K562 (cell line): ENCODE measurements at regions not wholly inside any gene's neighbourhood (a gene's known extent, or its start where the extent isn't known, plus 50 kb on each side); places are given as distances from the start of the nearest gene placed in this dataset.

Experiments
- ATAC-seq: fragments of 200-7000 bp; cut with Tn5 transposase; 3 replicates; pipeline ENCODE4 v1.9.1; 2020; ENCODE audit warnings: moderate library complexity
- BruUV-seq: library from RNA; stranded (reverse); fragments of 400-500 nt; replicated peaks from 2 replicates; lab custom pipeline; 2021; lab: Mats Ljungman, UMichigan
- CTCF ChIA-PET: fragments of 300-600 bp; formaldehyde crosslinking; extraction: SDS; loops from one replicate; lab custom pipeline; 2021; ENCODE audit warnings: low intra/inter-chr PET ratio; lab: Yijun Ruan, JAX
- POLR2A ChIA-PET: fragments of 300-600, 350-650 bp; sonication (Branson Sonifier 250); formaldehyde crosslinking; extraction: SDS; loops from one replicate; lab custom pipeline; 2021; ENCODE audit warnings: antibody characterized with exemption, inconsistent platforms; lab: Yijun Ruan, JAX
- DNase-seq, 4 experiments: peaks; one replicate each; pipeline versions ENCODE4 v3.0.0 to v3.0.0-alpha.2; 2011 to 2018; ENCODE audit warnings: low spot score in 3 of 4, mixed read lengths in 3 of 4; ENCODE audit errors: extremely low read depth in 1 of 4
- FAIRE-seq: peaks from 2 replicates; lab custom pipeline; 2011; peaks lifted over from hg19 to GRCh38; lab: Jason Lieb, UNC
- H2AFZ ChIP-seq: 2 replicates; pipeline ENCODE4 v1.6.0; 2011; ENCODE audit warnings: low read depth, low read length, control low read depth, inconsistent platforms
- H3K27ac ChIP-seq: fragments of 200-600 bp; 3 replicates; pipeline ENCODE4 v1.8.0; 2011; ENCODE audit warnings: low read depth, mild to moderate bottlenecking, control low read depth, inconsistent platforms, low read length, moderate library complexity, mixed read lengths; ENCODE audit errors: extremely low read depth
- H3K27me3 ChIP-seq, 2 experiments: fragments of 300-600 bp in 1 of 2; 2 replicates in 1 of 2; 3 replicates in 1 of 2; pipeline versions ENCODE4 v1.6.0 to v1.8.0; 2011; ENCODE audit warnings: inconsistent platforms in 2 of 2, low read length in 2 of 2, mild to moderate bottlenecking in 1 of 2, mixed read lengths in 1 of 2, moderate library complexity in 1 of 2; ENCODE audit not compliant: control insufficient read depth in 2 of 2, insufficient read depth in 2 of 2
- H3K36me3 ChIP-seq: fragments of 300-600 bp; 3 replicates; pipeline ENCODE4 v1.8.0; 2011; ENCODE audit warnings: mild to moderate bottlenecking, low read length, inconsistent platforms; ENCODE audit not compliant: control insufficient read depth, insufficient read depth
- H3K4me1 ChIP-seq, 2 experiments: fragments of 200-600 bp in 1 of 2; replicated peaks in 1 of 2; 2 replicates in 1 of 2; 3 replicates in 1 of 2; pipeline versions ENCODE4 v1.5.1 to v1.8.0; 2011; ENCODE audit warnings: inconsistent platforms in 2 of 2, low read length in 2 of 2, mild to moderate bottlenecking in 1 of 2, mixed read lengths in 1 of 2, moderate library complexity in 1 of 2; ENCODE audit not compliant: control insufficient read depth in 2 of 2, insufficient read depth in 2 of 2
- H3K4me2 ChIP-seq: 2 replicates; pipeline ENCODE4 v1.6.1; 2011; ENCODE audit warnings: low read length, control low read depth, inconsistent platforms, mixed read lengths; ENCODE audit not compliant: insufficient read depth
- H3K4me3 ChIP-seq: fragments of 200-600 bp; sonication (generic), shearing (Covaris generic); 2 replicates; pipeline ENCODE4 v1.5.1; 2016; ENCODE audit warnings: control low read depth, inconsistent platforms
- H3K79me2 ChIP-seq: fragments of 200-600 bp; 3 replicates; pipeline ENCODE4 v1.8.0; 2011; ENCODE audit warnings: low read length, inconsistent platforms; ENCODE audit not compliant: control insufficient read depth, insufficient read depth
- H3K9ac ChIP-seq, 2 experiments: 2 replicates each; pipeline versions ENCODE4 v1.6.0 to v1.6.1; 2011; ENCODE audit warnings: low read depth in 2 of 2, low read length in 2 of 2, control low read depth in 1 of 2, inconsistent platforms in 1 of 2, mild to moderate bottlenecking in 1 of 2, mixed read lengths in 1 of 2; ENCODE audit not compliant: insufficient read depth in 1 of 2
- H3K9me1 ChIP-seq: one replicate; pipeline ENCODE4 v1.6.0; 2011; ENCODE audit warnings: inconsistent platforms, mild to moderate bottlenecking, low read length, moderate library complexity; ENCODE audit not compliant: control insufficient read depth, insufficient read depth
- H3K9me3 ChIP-seq: replicated peaks from 2 replicates; pipeline ENCODE4 v1.5.1; 2011; ENCODE audit warnings: low read depth, low read length, inconsistent platforms; ENCODE audit not compliant: control insufficient read depth, insufficient read depth
- H4K20me1 ChIP-seq: replicated peaks from 2 replicates; pipeline ENCODE4 v1.6.1; 2011; ENCODE audit warnings: low read length, inconsistent platforms, mixed read lengths; ENCODE audit not compliant: control insufficient read depth, insufficient read depth
- DNMT1 ChIP-seq: fragments of 450-650 bp; IDR thresholded peaks from 2 replicates; pipeline ENCODE4 v1.6.1; 2016; ENCODE audit warnings: antibody characterized with exemption, mild to moderate bottlenecking
- MAZ ChIP-seq, 2 experiments: fragments of 450-650 bp in 1 of 2; sonication (generic) in 1 of 2; formaldehyde crosslinking; IDR thresholded peaks in 1 of 2; conservative IDR thresholded peaks in 1 of 2; 2 replicates each; pipeline versions ENCODE4 v1.4.0 to v1.5.0; 2020; ENCODE audit warnings: mild to moderate bottlenecking in 1 of 2, missing genetic modification reagents in 1 of 2
- MTA1 ChIP-seq: fragments of 450-650 bp; IDR thresholded peaks from 2 replicates; pipeline ENCODE4 v1.6.1; 2017; ENCODE audit warnings: borderline replicate concordance
- NFYB ChIP-seq: IDR thresholded peaks from 2 replicates; pipeline ENCODE4 v1.6.1; 2011; ENCODE audit warnings: mild to moderate bottlenecking, moderate library complexity; ENCODE audit not compliant: insufficient read length; ENCODE audit errors: extremely low read depth
- ZNF668 ChIP-seq: fragments of 250-450 bp; sonication (Bioruptor Pico); IDR thresholded peaks from 2 replicates; pipeline ENCODE4 v1.8.0; 2022; ENCODE audit warnings: mild to moderate bottlenecking, inconsistent platforms
- WGBS: fragments of 100-300 bp; shearing (Covaris generic); methylation state at CpG from one replicate; pipeline ENCODE4 v1.1.6; 2016; ENCODE audit warnings: low coverage, mixed read lengths; ENCODE audit not compliant: insufficient coverage; ENCODE audit errors: missing lambda C conversion rate; 5-methylcytosine and 5-hydroxymethylcytosine counted together
- in situ Hi-C: fragments of 300-500 bp; cut with MboI; formaldehyde crosslinking; loops from 4 replicates; pipeline ENCODE4 v1.15.0; 2018; ENCODE audit warnings: inconsistent platforms, mixed read lengths
- intact Hi-C: fragments of 100-400 bp; cut with micrococcal nuclease; formaldehyde crosslinking; loops from 2 replicates; pipeline ENCODE4 v1.14.2; 2022
- TF ChIP-seq, protein P1 (sequence below): fragments of 250-450 bp; sonication (Bioruptor Pico); IDR thresholded peaks from 2 replicates; pipeline ENCODE4 v1.5.0; 2022; ENCODE audit warnings: mild to moderate bottlenecking
- TF ChIP-seq, protein P2 (sequence below): fragments of 200-800 bp; sonication (Bioruptor generic); IDR thresholded peaks from 2 replicates; pipeline ENCODE4 v1.6.1; 2017; ENCODE audit warnings: missing genetic modification characterization, missing compliant biosample characterization
- TF ChIP-seq, protein P3 (sequence below): fragments of 450-650 bp; IDR thresholded peaks from 2 replicates; pipeline ENCODE4 v1.6.1; 2014; ENCODE audit warnings: low read depth, mild to moderate bottlenecking, moderate library complexity, borderline replicate concordance
- TF ChIP-seq, protein P4 (sequence below): sonication (generic); formaldehyde crosslinking; IDR thresholded peaks from 2 replicates; pipeline ENCODE4 v1.8.1; 2022; ENCODE audit warnings: missing genetic modification reagents

DNA sequence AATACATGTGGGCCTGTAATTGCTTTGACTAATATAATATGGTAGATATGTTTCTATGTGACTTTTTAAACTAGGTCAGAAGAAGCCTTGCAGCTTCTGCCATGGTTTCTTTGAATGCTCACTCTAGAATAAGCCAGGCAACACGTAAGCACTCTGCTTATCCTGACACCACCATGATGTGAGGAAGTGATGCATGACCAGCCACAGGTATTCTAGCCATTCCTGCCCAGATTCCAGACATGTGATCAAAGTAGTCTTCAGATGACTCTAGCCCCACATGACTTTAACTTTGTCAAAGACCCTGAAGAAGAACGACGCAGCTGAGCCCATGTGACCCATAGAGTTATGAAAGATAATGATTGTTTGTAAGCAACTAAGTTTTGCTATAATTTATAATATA is 276.1 kb upstream of the NCAM1 start:
- no peak overlapping the region for H3K4me2 ChIP-seq
- H3K27me3 ChIP-seq, result peaks cover 0 to 5% of the 10 kb centered on the region in 2 experiments; a peak in 2 of 5 replicates
- no peaks in the 10 kb centered on the region for H3K79me2 ChIP-seq
- no TSS peak for BruUV-seq
- DNase-seq (no peak), FAIRE-seq (no peak), ATAC-seq (no peak)
- CTCF ChIA-PET, result no interaction called here
- POLR2A ChIA-PET, result no interaction called here
- no peak overlapping the region for H3K4me3 ChIP-seq
- whole genome bisulfite sequencing, result 0% methylated on average over 2 of the region's 3 CpGs
- H3K36me3 ChIP-seq, result no peaks in the 10 kb centered on the region
- no peak overlapping the region for H2AFZ ChIP-seq
- no peaks in the 10 kb centered on the region for H3K9me1 ChIP-seq
- H3K4me1 ChIP-seq, result no peaks in the 10 kb centered on the region
- in situ Hi-C loops, result no loop called here
- no peaks in the 10 kb centered on the region for H3K9me3 ChIP-seq
- no peak overlapping the region for H3K9ac ChIP-seq
- TF ChIP-seq, protein P1, sequence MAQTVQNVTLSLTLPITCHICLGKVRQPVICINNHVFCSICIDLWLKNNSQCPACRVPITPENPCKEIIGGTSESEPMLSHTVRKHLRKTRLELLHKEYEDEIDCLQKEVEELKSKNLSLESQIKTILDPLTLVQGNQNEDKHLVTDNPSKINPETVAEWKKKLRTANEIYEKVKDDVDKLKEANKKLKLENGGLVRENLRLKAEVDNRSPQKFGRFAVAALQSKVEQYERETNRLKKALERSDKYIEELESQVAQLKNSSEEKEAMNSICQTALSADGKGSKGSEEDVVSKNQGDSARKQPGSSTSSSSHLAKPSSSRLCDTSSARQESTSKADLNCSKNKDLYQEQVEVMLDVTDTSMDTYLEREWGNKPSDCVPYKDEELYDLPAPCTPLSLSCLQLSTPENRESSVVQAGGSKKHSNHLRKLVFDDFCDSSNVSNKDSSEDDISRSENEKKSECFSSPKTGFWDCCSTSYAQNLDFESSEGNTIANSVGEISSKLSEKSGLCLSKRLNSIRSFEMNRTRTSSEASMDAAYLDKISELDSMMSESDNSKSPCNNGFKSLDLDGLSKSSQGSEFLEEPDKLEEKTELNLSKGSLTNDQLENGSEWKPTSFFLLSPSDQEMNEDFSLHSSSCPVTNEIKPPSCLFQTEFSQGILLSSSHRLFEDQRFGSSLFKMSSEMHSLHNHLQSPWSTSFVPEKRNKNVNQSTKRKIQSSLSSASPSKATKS (CRISPR knock-in tag), result no peak
- TF ChIP-seq MTA1, result no peak
- no peak for TF ChIP-seq DNMT1
- TF ChIP-seq, protein P2, sequence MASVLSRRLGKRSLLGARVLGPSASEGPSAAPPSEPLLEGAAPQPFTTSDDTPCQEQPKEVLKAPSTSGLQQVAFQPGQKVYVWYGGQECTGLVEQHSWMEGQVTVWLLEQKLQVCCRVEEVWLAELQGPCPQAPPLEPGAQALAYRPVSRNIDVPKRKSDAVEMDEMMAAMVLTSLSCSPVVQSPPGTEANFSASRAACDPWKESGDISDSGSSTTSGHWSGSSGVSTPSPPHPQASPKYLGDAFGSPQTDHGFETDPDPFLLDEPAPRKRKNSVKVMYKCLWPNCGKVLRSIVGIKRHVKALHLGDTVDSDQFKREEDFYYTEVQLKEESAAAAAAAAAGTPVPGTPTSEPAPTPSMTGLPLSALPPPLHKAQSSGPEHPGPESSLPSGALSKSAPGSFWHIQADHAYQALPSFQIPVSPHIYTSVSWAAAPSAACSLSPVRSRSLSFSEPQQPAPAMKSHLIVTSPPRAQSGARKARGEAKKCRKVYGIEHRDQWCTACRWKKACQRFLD (CRISPR knock-in tag), result no peak
- TF ChIP-seq, protein P3, sequence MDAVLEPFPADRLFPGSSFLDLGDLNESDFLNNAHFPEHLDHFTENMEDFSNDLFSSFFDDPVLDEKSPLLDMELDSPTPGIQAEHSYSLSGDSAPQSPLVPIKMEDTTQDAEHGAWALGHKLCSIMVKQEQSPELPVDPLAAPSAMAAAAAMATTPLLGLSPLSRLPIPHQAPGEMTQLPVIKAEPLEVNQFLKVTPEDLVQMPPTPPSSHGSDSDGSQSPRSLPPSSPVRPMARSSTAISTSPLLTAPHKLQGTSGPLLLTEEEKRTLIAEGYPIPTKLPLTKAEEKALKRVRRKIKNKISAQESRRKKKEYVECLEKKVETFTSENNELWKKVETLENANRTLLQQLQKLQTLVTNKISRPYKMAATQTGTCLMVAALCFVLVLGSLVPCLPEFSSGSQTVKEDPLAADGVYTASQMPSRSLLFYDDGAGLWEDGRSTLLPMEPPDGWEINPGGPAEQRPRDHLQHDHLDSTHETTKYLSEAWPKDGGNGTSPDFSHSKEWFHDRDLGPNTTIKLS, result no peak
- TF ChIP-seq, protein P4, sequence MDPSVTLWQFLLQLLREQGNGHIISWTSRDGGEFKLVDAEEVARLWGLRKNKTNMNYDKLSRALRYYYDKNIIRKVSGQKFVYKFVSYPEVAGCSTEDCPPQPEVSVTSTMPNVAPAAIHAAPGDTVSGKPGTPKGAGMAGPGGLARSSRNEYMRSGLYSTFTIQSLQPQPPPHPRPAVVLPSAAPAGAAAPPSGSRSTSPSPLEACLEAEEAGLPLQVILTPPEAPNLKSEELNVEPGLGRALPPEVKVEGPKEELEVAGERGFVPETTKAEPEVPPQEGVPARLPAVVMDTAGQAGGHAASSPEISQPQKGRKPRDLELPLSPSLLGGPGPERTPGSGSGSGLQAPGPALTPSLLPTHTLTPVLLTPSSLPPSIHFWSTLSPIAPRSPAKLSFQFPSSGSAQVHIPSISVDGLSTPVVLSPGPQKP (CRISPR knock-in tag), result no peak
- TF ChIP-seq NFYB, result no peak
- TF ChIP-seq MAZ (CRISPR knock-in tag; conservative IDR thresholded peaks at IDR 0.05 in 1 of 2, IDR thresholded peaks at IDR 0.05 in 1 of 2), result no peak
- TF ChIP-seq ZNF668, result no peak
- intact Hi-C loops, result no loop called here
- no peak overlapping the region for H3K27ac ChIP-seq
- no peaks in the 10 kb centered on the region for H4K20me1 ChIP-seq
